K562 (cell line): ENCODE measurements at regions not wholly inside any gene's neighbourhood (a gene's known extent, or its start where the extent isn't known, plus 50 kb on each side); places are given as distances from the start of the nearest gene placed in this dataset.

Experiments
- ATAC-seq: fragments of 200-7000 bp; cut with Tn5 transposase; 3 replicates; pipeline ENCODE4 v1.9.1; 2020; ENCODE audit warnings: moderate library complexity
- BruUV-seq: library from RNA; stranded (reverse); fragments of 400-500 nt; replicated peaks from 2 replicates; lab custom pipeline; 2021; lab: Mats Ljungman, UMichigan
- CTCF ChIA-PET: fragments of 300-600 bp; formaldehyde crosslinking; extraction: SDS; loops from one replicate; lab custom pipeline; 2021; ENCODE audit warnings: low intra/inter-chr PET ratio; lab: Yijun Ruan, JAX
- POLR2A ChIA-PET: fragments of 300-600, 350-650 bp; sonication (Branson Sonifier 250); formaldehyde crosslinking; extraction: SDS; loops from one replicate; lab custom pipeline; 2021; ENCODE audit warnings: antibody characterized with exemption, inconsistent platforms; lab: Yijun Ruan, JAX
- DNase-seq, 4 experiments: peaks; one replicate each; pipeline versions ENCODE4 v3.0.0 to v3.0.0-alpha.2; 2011 to 2018; ENCODE audit warnings: low spot score in 3 of 4, mixed read lengths in 3 of 4; ENCODE audit errors: extremely low read depth in 1 of 4
- FAIRE-seq: peaks from 2 replicates; lab custom pipeline; 2011; peaks lifted over from hg19 to GRCh38; lab: Jason Lieb, UNC
- H2AFZ ChIP-seq: 2 replicates; pipeline ENCODE4 v1.6.0; 2011; ENCODE audit warnings: low read depth, low read length, control low read depth, inconsistent platforms
- H3K27ac ChIP-seq: fragments of 200-600 bp; 3 replicates; pipeline ENCODE4 v1.8.0; 2011; ENCODE audit warnings: low read depth, mild to moderate bottlenecking, control low read depth, inconsistent platforms, low read length, moderate library complexity, mixed read lengths; ENCODE audit errors: extremely low read depth
- H3K27me3 ChIP-seq, 2 experiments: fragments of 300-600 bp in 1 of 2; 2 replicates in 1 of 2; 3 replicates in 1 of 2; pipeline versions ENCODE4 v1.6.0 to v1.8.0; 2011; ENCODE audit warnings: inconsistent platforms in 2 of 2, low read length in 2 of 2, mild to moderate bottlenecking in 1 of 2, mixed read lengths in 1 of 2, moderate library complexity in 1 of 2; ENCODE audit not compliant: control insufficient read depth in 2 of 2, insufficient read depth in 2 of 2
- H3K36me3 ChIP-seq: fragments of 300-600 bp; 3 replicates; pipeline ENCODE4 v1.8.0; 2011; ENCODE audit warnings: mild to moderate bottlenecking, low read length, inconsistent platforms; ENCODE audit not compliant: control insufficient read depth, insufficient read depth
- H3K4me1 ChIP-seq, 2 experiments: fragments of 200-600 bp in 1 of 2; replicated peaks in 1 of 2; 2 replicates in 1 of 2; 3 replicates in 1 of 2; pipeline versions ENCODE4 v1.5.1 to v1.8.0; 2011; ENCODE audit warnings: inconsistent platforms in 2 of 2, low read length in 2 of 2, mild to moderate bottlenecking in 1 of 2, mixed read lengths in 1 of 2, moderate library complexity in 1 of 2; ENCODE audit not compliant: control insufficient read depth in 2 of 2, insufficient read depth in 2 of 2
- H3K4me2 ChIP-seq: 2 replicates; pipeline ENCODE4 v1.6.1; 2011; ENCODE audit warnings: low read length, control low read depth, inconsistent platforms, mixed read lengths; ENCODE audit not compliant: insufficient read depth
- H3K4me3 ChIP-seq: fragments of 200-600 bp; sonication (generic), shearing (Covaris generic); 2 replicates; pipeline ENCODE4 v1.5.1; 2016; ENCODE audit warnings: control low read depth, inconsistent platforms
- H3K79me2 ChIP-seq: fragments of 200-600 bp; 3 replicates; pipeline ENCODE4 v1.8.0; 2011; ENCODE audit warnings: low read length, inconsistent platforms; ENCODE audit not compliant: control insufficient read depth, insufficient read depth
- H3K9ac ChIP-seq, 2 experiments: 2 replicates each; pipeline versions ENCODE4 v1.6.0 to v1.6.1; 2011; ENCODE audit warnings: low read depth in 2 of 2, low read length in 2 of 2, control low read depth in 1 of 2, inconsistent platforms in 1 of 2, mild to moderate bottlenecking in 1 of 2, mixed read lengths in 1 of 2; ENCODE audit not compliant: insufficient read depth in 1 of 2
- H3K9me1 ChIP-seq: one replicate; pipeline ENCODE4 v1.6.0; 2011; ENCODE audit warnings: inconsistent platforms, mild to moderate bottlenecking, low read length, moderate library complexity; ENCODE audit not compliant: control insufficient read depth, insufficient read depth
- H3K9me3 ChIP-seq: replicated peaks from 2 replicates; pipeline ENCODE4 v1.5.1; 2011; ENCODE audit warnings: low read depth, low read length, inconsistent platforms; ENCODE audit not compliant: control insufficient read depth, insufficient read depth
- H4K20me1 ChIP-seq: replicated peaks from 2 replicates; pipeline ENCODE4 v1.6.1; 2011; ENCODE audit warnings: low read length, inconsistent platforms, mixed read lengths; ENCODE audit not compliant: control insufficient read depth, insufficient read depth
- DMBX1 ChIP-seq: fragments of 250-450 bp; sonication (Bioruptor Pico); IDR thresholded peaks from 2 replicates; pipeline ENCODE4 v1.8.0; 2022; ENCODE audit warnings: inconsistent platforms, mild to moderate bottlenecking, moderate library complexity, borderline replicate concordance
- FIP1L1 ChIP-seq: fragments of 200-400 bp; formaldehyde crosslinking; IDR thresholded peaks from 2 replicates; pipeline ENCODE4 v1.6.1; 2018; ENCODE audit warnings: mild to moderate bottlenecking, low read depth, low read length; ENCODE audit not compliant: poor library complexity, severe bottlenecking
- GABPB1 ChIP-seq: sonication (generic); formaldehyde crosslinking; IDR thresholded peaks from 2 replicates; pipeline ENCODE4 v1.8.0; 2022; ENCODE audit warnings: mild to moderate bottlenecking, missing genetic modification reagents
- MTA1 ChIP-seq: fragments of 450-650 bp; IDR thresholded peaks from 2 replicates; pipeline ENCODE4 v1.6.1; 2017; ENCODE audit warnings: borderline replicate concordance
- PPARD ChIP-seq: fragments of 250-450 bp; sonication (Bioruptor Pico); IDR thresholded peaks from 2 replicates; pipeline ENCODE4 v1.8.0; 2022; ENCODE audit warnings: inconsistent platforms, mild to moderate bottlenecking, moderate library complexity
- RBM39 ChIP-seq: fragments of 200-400 bp; formaldehyde crosslinking; optimal IDR thresholded peaks from 2 replicates; pipeline ENCODE3; 2018; ENCODE audit warnings: low read depth, low read length
- ZBTB1 ChIP-seq: sonication (generic); formaldehyde crosslinking; IDR thresholded peaks from 2 replicates; pipeline ENCODE4 v1.8.1; 2023; ENCODE audit warnings: missing genetic modification reagents, low read depth, mild to moderate bottlenecking, borderline replicate concordance
- ZNF280B ChIP-seq: fragments of 250-450 bp; sonication (Bioruptor Pico); IDR thresholded peaks from 2 replicates; pipeline ENCODE4 v1.5.1; 2021; ENCODE audit warnings: mild to moderate bottlenecking
- WGBS: fragments of 100-300 bp; shearing (Covaris generic); methylation state at CpG from one replicate; pipeline ENCODE4 v1.1.6; 2016; ENCODE audit warnings: low coverage, mixed read lengths; ENCODE audit not compliant: insufficient coverage; ENCODE audit errors: missing lambda C conversion rate; 5-methylcytosine and 5-hydroxymethylcytosine counted together
- in situ Hi-C: fragments of 300-500 bp; cut with MboI; formaldehyde crosslinking; loops from 4 replicates; pipeline ENCODE4 v1.15.0; 2018; ENCODE audit warnings: inconsistent platforms, mixed read lengths
- intact Hi-C: fragments of 100-400 bp; cut with micrococcal nuclease; formaldehyde crosslinking; loops from 2 replicates; pipeline ENCODE4 v1.14.2; 2022
- TF ChIP-seq, protein P1 (sequence below): fragments of 450-650 bp; IDR thresholded peaks from 2 replicates; pipeline ENCODE4 v1.6.1; 2018; ENCODE audit not compliant: partially characterized antibody
- TF ChIP-seq, protein P2 (sequence below): sonication (generic); formaldehyde crosslinking; IDR thresholded peaks from 2 replicates; pipeline ENCODE4 v1.8.1; 2023; ENCODE audit warnings: mild to moderate bottlenecking, missing genetic modification reagents, moderate library complexity

GRCh38 chr10:36437367-36437766, 688.0 kb upstream of the ANKRD30A start:
- Histone ChIP-seq H3K27ac (no peak overlapping the region), H4K20me1 (no peaks in the 10 kb centered on the region), H3K79me2 (no peaks in the 10 kb centered on the region), H3K36me3 (no peaks in the 10 kb centered on the region), H3K4me3 (no peak overlapping the region), H3K27me3 (no peaks in the 10 kb centered on the region), H3K4me2 (no peak overlapping the region), H3K4me1 (no peaks in the 10 kb centered on the region), H3K9ac (no peak overlapping the region), H3K9me1 (no peaks in the 10 kb centered on the region), H2AFZ (no peak overlapping the region), H3K9me3 (no peaks in the 10 kb centered on the region; the same call in 1 of the 2 replicates)
- in situ Hi-C loops (no loop called here), intact Hi-C loops (no loop called here)
- TF ChIP-seq GABPB1 (CRISPR knock-in tag) (no peak), FIP1L1 (no peak), RBM39 (no peak), ZBTB1 (CRISPR knock-in tag) (no peak)
- ATAC-seq = no peak
- no peak for FAIRE-seq
- no TSS peak for BruUV-seq
- POLR2A ChIA-PET = no interaction called here
- CTCF ChIA-PET = no interaction called here
- 0% methylated on average over 3 of the region's 3 CpGs for WGBS
- no peak for DNase-seq

DNA sequence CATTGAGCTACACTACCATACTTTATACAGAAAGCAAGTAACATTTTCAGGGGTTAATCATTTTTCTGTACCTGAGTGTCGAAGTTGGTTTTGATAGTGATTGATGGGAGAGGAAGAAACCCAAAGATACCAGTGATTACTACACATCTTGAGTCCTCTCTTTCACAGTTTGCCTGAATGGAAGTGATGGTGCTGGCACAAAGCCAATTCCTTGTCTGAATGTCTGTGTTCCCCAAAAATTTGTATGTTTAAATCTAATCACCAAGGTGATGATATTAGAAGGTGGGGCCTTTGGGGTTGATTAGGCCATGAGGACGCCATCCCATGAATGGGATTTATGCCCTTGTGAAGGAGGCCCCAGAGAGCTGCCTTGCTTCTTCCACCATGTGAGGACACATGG, 696.9 kb upstream of the ANKRD30A start:
- Histone ChIP-seq H3K9me3 (no peaks in the 10 kb centered on the region), H3K27ac (no peak overlapping the region), H3K9ac (no peak overlapping the region), H2AFZ (no peak overlapping the region), H3K9me1 (no peaks in the 10 kb centered on the region), H3K4me3 (no peak overlapping the region), H3K36me3 (no peaks in the 10 kb centered on the region), H3K79me2 (no peaks in the 10 kb centered on the region), H3K4me1 (no peaks in the 10 kb centered on the region), H4K20me1 (no peaks in the 10 kb centered on the region), H3K27me3 (no peaks in the 10 kb centered on the region), H3K4me2 (no peak overlapping the region)
- BruUV-seq = no TSS peak
- WGBS = 0% methylated on average over 2 of the region's 2 CpGs
- ChIA-PET POLR2A (no interaction called here), CTCF (no interaction called here)
- intact Hi-C loops = no loop called here
- in situ Hi-C loops = no loop called here
- ATAC-seq (no peak), FAIRE-seq (no peak), DNase-seq (no peak)
- TF ChIP-seq DMBX1 = no peak
- no peak for TF ChIP-seq MTA1
- TF ChIP-seq ZNF280B (CRISPR knock-in tag) = no peak
- TF ChIP-seq, protein P1, sequence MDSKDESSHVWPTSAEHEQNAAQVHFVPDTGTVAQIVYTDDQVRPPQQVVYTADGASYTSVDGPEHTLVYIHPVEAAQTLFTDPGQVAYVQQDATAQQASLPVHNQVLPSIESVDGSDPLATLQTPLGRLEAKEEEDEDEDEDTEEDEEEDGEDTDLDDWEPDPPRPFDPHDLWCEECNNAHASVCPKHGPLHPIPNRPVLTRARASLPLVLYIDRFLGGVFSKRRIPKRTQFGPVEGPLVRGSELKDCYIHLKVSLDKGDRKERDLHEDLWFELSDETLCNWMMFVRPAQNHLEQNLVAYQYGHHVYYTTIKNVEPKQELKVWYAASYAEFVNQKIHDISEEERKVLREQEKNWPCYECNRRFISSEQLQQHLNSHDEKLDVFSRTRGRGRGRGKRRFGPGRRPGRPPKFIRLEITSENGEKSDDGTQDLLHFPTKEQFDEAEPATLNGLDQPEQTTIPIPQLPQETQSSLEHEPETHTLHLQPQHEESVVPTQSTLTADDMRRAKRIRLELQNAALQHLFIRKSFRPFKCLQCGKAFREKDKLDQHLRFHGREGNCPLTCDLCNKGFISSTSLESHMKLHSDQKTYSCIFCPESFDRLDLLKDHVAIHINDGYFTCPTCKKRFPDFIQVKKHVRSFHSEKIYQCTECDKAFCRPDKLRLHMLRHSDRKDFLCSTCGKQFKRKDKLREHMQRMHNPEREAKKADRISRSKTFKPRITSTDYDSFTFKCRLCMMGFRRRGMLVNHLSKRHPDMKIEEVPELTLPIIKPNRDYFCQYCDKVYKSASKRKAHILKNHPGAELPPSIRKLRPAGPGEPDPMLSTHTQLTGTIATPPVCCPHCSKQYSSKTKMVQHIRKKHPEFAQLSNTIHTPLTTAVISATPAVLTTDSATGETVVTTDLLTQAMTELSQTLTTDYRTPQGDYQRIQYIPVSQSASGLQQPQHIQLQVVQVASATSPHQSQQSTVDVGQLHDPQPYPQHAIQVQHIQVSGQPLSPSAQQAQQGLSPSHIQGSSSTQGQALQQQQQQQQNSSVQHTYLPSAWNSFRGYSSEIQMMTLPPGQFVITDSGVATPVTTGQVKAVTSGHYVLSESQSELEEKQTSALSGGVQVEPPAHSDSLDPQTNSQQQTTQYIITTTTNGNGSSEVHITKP = no peak
- TF ChIP-seq PPARD (CRISPR knock-in tag) = no peak
- TF ChIP-seq, protein P2, sequence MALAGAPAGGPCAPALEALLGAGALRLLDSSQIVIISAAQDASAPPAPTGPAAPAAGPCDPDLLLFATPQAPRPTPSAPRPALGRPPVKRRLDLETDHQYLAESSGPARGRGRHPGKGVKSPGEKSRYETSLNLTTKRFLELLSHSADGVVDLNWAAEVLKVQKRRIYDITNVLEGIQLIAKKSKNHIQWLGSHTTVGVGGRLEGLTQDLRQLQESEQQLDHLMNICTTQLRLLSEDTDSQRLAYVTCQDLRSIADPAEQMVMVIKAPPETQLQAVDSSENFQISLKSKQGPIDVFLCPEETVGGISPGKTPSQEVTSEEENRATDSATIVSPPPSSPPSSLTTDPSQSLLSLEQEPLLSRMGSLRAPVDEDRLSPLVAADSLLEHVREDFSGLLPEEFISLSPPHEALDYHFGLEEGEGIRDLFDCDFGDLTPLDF (CRISPR knock-in tag) = no peak
